Vagina (tissue), 2 donors: ENCODE measurements at regions not wholly inside any gene's neighbourhood (a gene's known extent, or its start where the extent isn't known, plus 50 kb on each side); places are given as distances from the start of the nearest gene placed in this dataset.

ENCODE experiments used
- POLR2A ChIP-seq, 2 donors: fragments of 450-650 bp; IDR thresholded peaks; one replicate each; pipeline ENCODE4 v1.6.1; 2017; ENCODE audit warnings: antibody characterized with exemption in 2 of 2, mild to moderate bottlenecking in 2 of 2, moderate library complexity in 2 of 2
- POLR2AphosphoS5 ChIP-seq, 2 donors: sonication (generic); formaldehyde crosslinking; IDR thresholded peaks; one replicate each; pipeline ENCODE4 v1.9.0; 2017; ENCODE audit warnings: antibody characterized with exemption in 2 of 2, mild to moderate bottlenecking in 2 of 2, low read depth in 1 of 2; ENCODE audit not compliant: insufficient read depth in 1 of 2
- TF ChIP-seq, protein P1 (sequence below), 3 experiments: fragments of 450-650 bp in 2 of 3; fragments of 200-600 bp in 1 of 3; sonication (generic) in 1 of 3; IDR thresholded peaks; one replicate each; pipeline ENCODE4 v1.5.1; 2017 to 2019; ENCODE audit warnings: antibody characterized with exemption in 3 of 3, mild to moderate bottlenecking in 2 of 3, moderate library complexity in 2 of 3

DNA sequence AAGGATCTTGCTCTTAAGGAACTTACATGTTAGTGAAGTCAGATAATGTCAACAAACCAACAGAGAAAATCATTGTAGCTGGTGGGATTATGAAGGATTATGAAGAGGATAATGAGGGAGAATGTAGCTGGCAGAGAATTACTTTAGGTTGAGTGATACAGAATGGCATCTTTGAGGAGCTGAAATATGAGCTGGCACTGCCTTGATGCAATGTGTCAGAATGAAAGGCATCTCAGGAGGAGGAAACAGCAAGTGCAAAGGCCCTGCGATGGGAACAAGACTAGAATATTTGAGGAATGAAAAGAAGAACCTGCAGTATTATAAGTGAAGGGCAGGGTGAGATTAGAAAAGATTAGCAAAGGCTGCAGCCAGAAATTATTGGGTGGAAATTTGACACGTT, 237.2 kb upstream of the ADAMTS9 start:
- TF ChIP-seq, protein P1, sequence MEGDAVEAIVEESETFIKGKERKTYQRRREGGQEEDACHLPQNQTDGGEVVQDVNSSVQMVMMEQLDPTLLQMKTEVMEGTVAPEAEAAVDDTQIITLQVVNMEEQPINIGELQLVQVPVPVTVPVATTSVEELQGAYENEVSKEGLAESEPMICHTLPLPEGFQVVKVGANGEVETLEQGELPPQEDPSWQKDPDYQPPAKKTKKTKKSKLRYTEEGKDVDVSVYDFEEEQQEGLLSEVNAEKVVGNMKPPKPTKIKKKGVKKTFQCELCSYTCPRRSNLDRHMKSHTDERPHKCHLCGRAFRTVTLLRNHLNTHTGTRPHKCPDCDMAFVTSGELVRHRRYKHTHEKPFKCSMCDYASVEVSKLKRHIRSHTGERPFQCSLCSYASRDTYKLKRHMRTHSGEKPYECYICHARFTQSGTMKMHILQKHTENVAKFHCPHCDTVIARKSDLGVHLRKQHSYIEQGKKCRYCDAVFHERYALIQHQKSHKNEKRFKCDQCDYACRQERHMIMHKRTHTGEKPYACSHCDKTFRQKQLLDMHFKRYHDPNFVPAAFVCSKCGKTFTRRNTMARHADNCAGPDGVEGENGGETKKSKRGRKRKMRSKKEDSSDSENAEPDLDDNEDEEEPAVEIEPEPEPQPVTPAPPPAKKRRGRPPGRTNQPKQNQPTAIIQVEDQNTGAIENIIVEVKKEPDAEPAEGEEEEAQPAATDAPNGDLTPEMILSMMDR (IDR thresholded peaks at IDR 0.05): no peak
- TF ChIP-seq POLR2AphosphoS5 (IDR thresholded peaks at IDR 0.05; ENCODE audit: insufficient read depth in 1 of 2, low read depth in 1 of 2) (no peak), POLR2A (IDR thresholded peaks at IDR 0.05) (no peak)
